Astrocyte (in vitro differentiated cells and primary cell): ENCODE measurements at regions not wholly inside any gene's neighbourhood (a gene's known extent, or its start where the extent isn't known, plus 50 kb on each side); places are given as distances from the start of the nearest gene placed in this dataset.

Experiments
- DNase-seq: peaks from one replicate; pipeline ENCODE4 v3.0.0-alpha.2; 2010; ENCODE audit warnings: low read depth
- FAIRE-seq: peaks from 2 replicates; lab custom pipeline; 2011; peaks lifted over from hg19 to GRCh38; lab: Jason Lieb, UNC
- H2AFZ ChIP-seq: 2 replicates; pipeline ENCODE4 v1.6.0; 2012; ENCODE audit warnings: low read depth, low read length, inconsistent platforms
- H3K27ac ChIP-seq: 2 replicates; pipeline ENCODE4 v1.5.1; 2011; ENCODE audit warnings: low read depth, low read length, inconsistent platforms
- H3K27me3 ChIP-seq: 2 replicates; pipeline ENCODE4 v1.6.0; 2011; ENCODE audit warnings: low read length, inconsistent platforms; ENCODE audit not compliant: insufficient read depth
- H3K36me3 ChIP-seq: 2 replicates; pipeline ENCODE4 v1.5.1; 2011; ENCODE audit warnings: low read length, inconsistent platforms; ENCODE audit not compliant: insufficient read depth
- H3K4me1 ChIP-seq: 2 replicates; pipeline ENCODE4 v1.5.1; 2011; ENCODE audit warnings: low read length, inconsistent platforms; ENCODE audit not compliant: insufficient read depth
- H3K4me2 ChIP-seq: 2 replicates; pipeline ENCODE4 v1.6.0; 2012; ENCODE audit warnings: low read length, inconsistent platforms
- H3K4me3 ChIP-seq: 2 replicates; pipeline ENCODE4 v1.5.1; 2011; ENCODE audit warnings: low read depth, mild to moderate bottlenecking, low read length, inconsistent platforms; ENCODE audit not compliant: insufficient read depth
- H3K79me2 ChIP-seq: 2 replicates; pipeline ENCODE4 v1.6.0; 2012; ENCODE audit warnings: mild to moderate bottlenecking, low read length, inconsistent platforms; ENCODE audit not compliant: insufficient read depth
- H3K9ac ChIP-seq: 2 replicates; pipeline ENCODE4 v1.6.0; 2012; ENCODE audit warnings: mild to moderate bottlenecking, low read length, inconsistent platforms
- H3K9me3 ChIP-seq: 2 replicates; pipeline ENCODE4 v1.5.1; 2012; ENCODE audit warnings: low read depth, mild to moderate bottlenecking, low read length, inconsistent platforms; ENCODE audit not compliant: insufficient read depth
- H4K20me1 ChIP-seq: 2 replicates; pipeline ENCODE4 v1.6.0; 2012; ENCODE audit warnings: low read length, inconsistent platforms; ENCODE audit not compliant: insufficient read depth
- H3K27ac Mint-ChIP-seq: one replicate; pipeline ENCODE4 v1.8.0; 2021; ENCODE audit warnings: mild to moderate bottlenecking, mixed read lengths; ENCODE audit not compliant: unreplicated experiment
- H3K27me3 Mint-ChIP-seq: one replicate; pipeline ENCODE4 v1.8.0; 2021; ENCODE audit warnings: low read depth, mixed read lengths; ENCODE audit not compliant: unreplicated experiment
- H3K36me3 Mint-ChIP-seq: one replicate; pipeline ENCODE4 v1.8.0; 2021; ENCODE audit warnings: low read depth, mixed read lengths; ENCODE audit not compliant: unreplicated experiment
- H3K4me1 Mint-ChIP-seq: one replicate; pipeline ENCODE4 v1.8.0; 2021; ENCODE audit warnings: low read depth, mixed read lengths; ENCODE audit not compliant: unreplicated experiment
- H3K4me3 Mint-ChIP-seq: one replicate; pipeline ENCODE4 v1.8.0; 2021; ENCODE audit warnings: mild to moderate bottlenecking, moderate library complexity, mixed read lengths; ENCODE audit not compliant: unreplicated experiment
- H3K9me3 Mint-ChIP-seq: one replicate; pipeline ENCODE4 v1.8.0; 2021; ENCODE audit warnings: mild to moderate bottlenecking, mixed read lengths; ENCODE audit not compliant: unreplicated experiment
- EZH2 ChIP-seq: IDR thresholded peaks from 2 replicates; pipeline ENCODE4 v1.6.1; 2012; ENCODE audit warnings: mild to moderate bottlenecking, low read length, inconsistent platforms; ENCODE audit not compliant: insufficient read depth
- TF ChIP-seq, protein P1 (sequence below): IDR thresholded peaks from 2 replicates; pipeline ENCODE4 v1.5.1; 2011; ENCODE audit warnings: low read depth, mild to moderate bottlenecking, inconsistent platforms, low read length, moderate library complexity; ENCODE audit not compliant: insufficient read depth

DNA sequence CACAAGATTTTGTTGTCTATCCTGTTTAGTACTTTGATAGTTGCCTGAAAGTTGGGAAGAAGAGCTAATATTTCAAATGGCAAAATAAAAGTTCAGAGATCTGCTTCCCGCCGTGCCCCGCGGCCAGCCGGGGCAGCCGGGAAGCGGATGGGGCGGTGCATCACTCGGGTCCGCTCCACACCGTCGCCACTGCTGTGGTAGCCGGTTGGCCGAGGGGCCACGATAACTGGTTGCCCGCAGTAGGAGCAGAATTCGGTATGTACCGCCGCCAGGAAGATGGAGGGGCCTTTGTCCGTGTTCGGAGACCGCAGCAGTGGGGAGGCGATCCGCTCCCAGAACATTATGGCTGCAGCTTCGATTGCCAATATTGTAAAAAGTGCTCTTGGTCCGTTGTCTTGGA is 427.2 kb upstream of the PDE3A start:
- Mint-ChIP-seq H3K36me3 (no peaks in the 10 kb centered on the region), H3K4me1 (peaks cover 10% of the 10 kb centered on the region), H3K9me3 (peaks cover 2% of the 10 kb centered on the region), H3K27ac (no peak overlapping the region), H3K27me3 (no peaks in the 10 kb centered on the region), H3K4me3 (no peak overlapping the region)
- FAIRE-seq (no peak), DNase-seq (no peak)
- H3K9ac ChIP-seq, result no peak overlapping the region
- no peak overlapping the region for H3K27ac ChIP-seq
- no peaks in the 10 kb centered on the region for H4K20me1 ChIP-seq
- H2AFZ ChIP-seq, result no peak overlapping the region
- H3K79me2 ChIP-seq, result no peaks in the 10 kb centered on the region
- no peak overlapping the region for H3K4me2 ChIP-seq
- H3K9me3 ChIP-seq, result no peaks in the 10 kb centered on the region
- H3K4me1 ChIP-seq, result peaks cover 12% of the 10 kb centered on the region
- H3K36me3 ChIP-seq, result no peaks in the 10 kb centered on the region
- H3K4me3 ChIP-seq, result no peak overlapping the region
- H3K27me3 ChIP-seq, result no peaks in the 10 kb centered on the region
- TF ChIP-seq EZH2, result no peak
- TF ChIP-seq, protein P1, sequence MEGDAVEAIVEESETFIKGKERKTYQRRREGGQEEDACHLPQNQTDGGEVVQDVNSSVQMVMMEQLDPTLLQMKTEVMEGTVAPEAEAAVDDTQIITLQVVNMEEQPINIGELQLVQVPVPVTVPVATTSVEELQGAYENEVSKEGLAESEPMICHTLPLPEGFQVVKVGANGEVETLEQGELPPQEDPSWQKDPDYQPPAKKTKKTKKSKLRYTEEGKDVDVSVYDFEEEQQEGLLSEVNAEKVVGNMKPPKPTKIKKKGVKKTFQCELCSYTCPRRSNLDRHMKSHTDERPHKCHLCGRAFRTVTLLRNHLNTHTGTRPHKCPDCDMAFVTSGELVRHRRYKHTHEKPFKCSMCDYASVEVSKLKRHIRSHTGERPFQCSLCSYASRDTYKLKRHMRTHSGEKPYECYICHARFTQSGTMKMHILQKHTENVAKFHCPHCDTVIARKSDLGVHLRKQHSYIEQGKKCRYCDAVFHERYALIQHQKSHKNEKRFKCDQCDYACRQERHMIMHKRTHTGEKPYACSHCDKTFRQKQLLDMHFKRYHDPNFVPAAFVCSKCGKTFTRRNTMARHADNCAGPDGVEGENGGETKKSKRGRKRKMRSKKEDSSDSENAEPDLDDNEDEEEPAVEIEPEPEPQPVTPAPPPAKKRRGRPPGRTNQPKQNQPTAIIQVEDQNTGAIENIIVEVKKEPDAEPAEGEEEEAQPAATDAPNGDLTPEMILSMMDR, result no peak

DNA sequence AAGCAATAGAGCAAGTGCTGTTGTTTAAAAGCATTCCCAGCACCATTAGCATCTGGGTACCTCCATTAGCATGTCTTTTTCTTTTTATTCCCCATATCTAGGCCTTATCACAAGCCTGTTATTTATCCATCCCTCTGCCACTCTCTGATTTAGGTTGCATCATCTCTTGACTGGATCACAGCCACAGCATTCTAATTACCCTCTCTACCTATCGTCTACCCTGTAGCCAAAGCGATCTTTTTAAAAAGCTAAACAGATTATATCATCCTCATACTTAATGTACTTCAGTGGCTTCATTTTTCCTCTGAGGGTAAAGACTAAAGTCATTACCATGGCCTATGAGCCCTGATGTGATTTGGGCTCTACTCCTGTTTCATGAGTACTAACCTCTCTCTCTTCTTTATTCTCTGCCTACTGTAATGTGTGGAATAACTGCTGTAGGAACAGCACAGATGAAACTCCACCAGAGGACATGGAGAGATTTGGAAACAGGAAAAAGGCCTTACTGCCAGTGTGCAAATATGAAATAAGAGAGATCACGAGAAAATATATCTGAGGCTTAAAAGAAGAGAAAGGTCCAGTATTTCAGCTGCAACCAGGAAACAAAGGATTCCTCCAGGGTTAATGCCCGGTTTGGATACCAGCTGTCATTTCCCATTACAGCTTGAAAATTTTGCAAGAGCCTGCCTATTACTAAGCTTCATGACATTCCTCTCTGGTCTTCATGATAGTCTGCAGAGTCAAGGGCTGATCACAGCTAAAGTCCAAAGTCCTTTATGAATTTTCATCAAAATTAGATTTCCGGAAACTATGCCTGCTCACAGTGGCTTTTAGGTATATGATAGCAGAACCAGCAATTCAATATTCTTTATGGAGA is 422.5 kb upstream of the PDE3A start:
- peaks cover 7% of the 10 kb centered on the region for H3K9me3 Mint-ChIP-seq
- no peaks in the 10 kb centered on the region for H3K36me3 Mint-ChIP-seq
- Histone ChIP-seq H3K27me3 (no peaks in the 10 kb centered on the region), H3K4me1 (peaks cover 12% of the 10 kb centered on the region), H3K79me2 (no peaks in the 10 kb centered on the region), H2AFZ (peak overlapping the region; percentile 20), H3K27ac (peak overlapping the region; percentile 73), H3K9me3 (no peaks in the 10 kb centered on the region), H4K20me1 (no peaks in the 10 kb centered on the region), H3K9ac (peak overlapping the region; percentile 12), H3K4me3 (no peak overlapping the region), H3K4me2 (peak overlapping the region; percentile 61), H3K36me3 (no peaks in the 10 kb centered on the region)
- H3K4me1 Mint-ChIP-seq, result peaks cover 15% of the 10 kb centered on the region
- H3K27ac Mint-ChIP-seq, result peak overlapping the region; percentile 90
- FAIRE-seq (no peak), DNase-seq (peak; percentile 58)
- peak overlapping the region; percentile 23 for H3K4me3 Mint-ChIP-seq
- TF ChIP-seq EZH2, result no peak
- TF ChIP-seq, protein P1, result no peak
- H3K27me3 Mint-ChIP-seq, result no peaks in the 10 kb centered on the region

DNA sequence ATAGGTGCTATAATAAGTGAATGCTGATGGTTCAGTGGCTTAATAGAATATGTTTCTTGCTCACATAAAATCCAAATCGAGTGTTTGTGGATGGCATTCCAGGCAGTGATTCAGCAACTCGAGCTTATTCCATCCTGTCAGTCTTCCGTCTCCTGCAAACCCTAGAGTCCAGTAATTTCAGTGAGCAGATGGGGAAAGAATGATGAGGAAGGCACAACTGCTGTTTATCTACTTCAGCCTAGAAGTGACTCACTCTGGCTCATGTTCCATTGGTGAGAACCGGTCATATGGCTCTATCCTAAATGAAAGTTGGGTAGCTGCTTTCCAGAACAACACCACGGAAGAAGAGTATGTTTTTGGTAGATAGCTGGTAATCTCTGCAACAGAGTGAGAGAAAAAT is 421.8 kb upstream of the PDE3A start:
- H3K27ac Mint-ChIP-seq, result peak overlapping the region; percentile 0

More for the DNA sequence above, 421.8 kb upstream of the PDE3A start:
- H4K20me1 ChIP-seq, result no peaks in the 10 kb centered on the region
- no peak overlapping the region for H2AFZ ChIP-seq
- peak overlapping the region; percentile 27 for H3K9ac ChIP-seq
- H3K27me3 Mint-ChIP-seq, result no peaks in the 10 kb centered on the region
- peaks cover 15% of the 10 kb centered on the region for H3K4me1 Mint-ChIP-seq
- no peaks in the 10 kb centered on the region for H3K9me3 ChIP-seq
- H3K4me2 ChIP-seq, result peak overlapping the region; percentile 61
- no peaks in the 10 kb centered on the region for H3K79me2 ChIP-seq
- no peaks in the 10 kb centered on the region for H3K27me3 ChIP-seq
- DNase-seq (peak; percentile 99), FAIRE-seq (peak; percentile 82)
- TF ChIP-seq EZH2, result no peak
- TF ChIP-seq, protein P1, result no peak
- H3K9me3 Mint-ChIP-seq, result peaks cover 7% of the 10 kb centered on the region
- no peaks in the 10 kb centered on the region for H3K36me3 Mint-ChIP-seq
- no peak overlapping the region for H3K4me3 Mint-ChIP-seq
- H3K4me3 ChIP-seq, result no peak overlapping the region
- peaks cover 12% of the 10 kb centered on the region for H3K4me1 ChIP-seq
- H3K36me3 ChIP-seq, result no peaks in the 10 kb centered on the region
- peak overlapping the region; percentile 73 for H3K27ac ChIP-seq
